GM21390 (cell line): ENCODE measurements at regions not wholly inside any gene's neighbourhood (a gene's known extent, or its start where the extent isn't known, plus 50 kb on each side); places are given as distances from the start of the nearest gene placed in this dataset.
"Not testable (repeated sequence)": the region's sequence is repeated elsewhere in the genome, so short reads cannot be mapped to it uniquely, and the experiment has no call there.

Source experiments
- ATAC-seq: cut with Tn5 transposase; IDR thresholded peaks from one replicate; pipeline ENCODE4 v1.9.1; 2021; ENCODE audit not compliant: unreplicated experiment

- no peak for ATAC-seq
These were observed 1313.3 kb downstream of the KCNT2 start for GRCh38 chr1:195294911-195295310.

GRCh38 chr1:195278644-195279043 lies 1329.6 kb downstream of the KCNT2 start:
- ATAC-seq = peak; percentile 82

GRCh38 chr1:195275710-195276109 lies 1332.5 kb downstream of the KCNT2 start:
- no peak for ATAC-seq

GRCh38 chr1:195251900-195252299 lies 1356.3 kb downstream of the KCNT2 start:
- no peak for ATAC-seq

GRCh38 chr1:195243492-195243891 lies 1364.7 kb downstream of the KCNT2 start:
- ATAC-seq = no peak

GRCh38 chr1:195241066-195241465 lies 1367.2 kb downstream of the KCNT2 start:
- no peak for ATAC-seq

GRCh38 chr1:195238313-195238712 lies 1369.9 kb downstream of the KCNT2 start:
- no peak for ATAC-seq

- no peak for ATAC-seq
These were observed 1371.0 kb downstream of the KCNT2 start for GRCh38 chr1:195236991-195237889.

GRCh38 chr1:195218428-195219212 lies 1389.6 kb downstream of the KCNT2 start:
- no peak for ATAC-seq

GRCh38 chr1:195202241-195202640 lies 1406.0 kb downstream of the KCNT2 start:
- ATAC-seq = no peak

GRCh38 chr1:195200772-195201171 lies 1407.5 kb downstream of the KCNT2 start:
- no peak for ATAC-seq

GRCh38 chr1:195197116-195197515 lies 1411.1 kb downstream of the KCNT2 start:
- no peak for ATAC-seq

GRCh38 chr1:195195423-195196057 lies 1412.7 kb downstream of the KCNT2 start:
- ATAC-seq = peak; percentile 93

- ATAC-seq = no peak
These were observed 1415.1 kb downstream of the KCNT2 start for GRCh38 chr1:195193134-195193533.

GRCh38 chr1:195188821-195189220 lies 1419.4 kb downstream of the KCNT2 start:
- ATAC-seq = no peak

- no peak for ATAC-seq
These were observed 1421.7 kb downstream of the KCNT2 start for GRCh38 chr1:195186544-195186943.

GRCh38 chr1:195185736-195186135 lies 1422.5 kb downstream of the KCNT2 start:
- no peak for ATAC-seq

GRCh38 chr1:195185321-195185720 lies 1422.9 kb downstream of the KCNT2 start:
- no peak for ATAC-seq

GRCh38 chr1:195173753-195174152 lies 1434.5 kb downstream of the KCNT2 start:
- ATAC-seq = peak; percentile 63

- not testable (repeated sequence) for ATAC-seq
These were observed 1448.4 kb downstream of the KCNT2 start for GRCh38 chr1:195159795-195160194.

GRCh38 chr1:195158091-195158490 lies 1450.1 kb downstream of the KCNT2 start:
- no peak for ATAC-seq
